Muscle of back (tissue), 3 donors: ENCODE measurements at regions not wholly inside any gene's neighbourhood (a gene's known extent, or its start where the extent isn't known, plus 50 kb on each side); places are given as distances from the start of the nearest gene placed in this dataset.

Experiments
- DNase-seq, 3 donors: peaks; one replicate each; pipeline versions ENCODE4 v3.0.0 to v3.0.0-alpha.2; 2013

GRCh38 chr12:41981758-41982157 lies 162.9 kb downstream of the GXYLT1 start:
- no peak for DNase-seq

GRCh38 chr12:41981013-41981412 lies 163.7 kb downstream of the GXYLT1 start:
- DNase-seq = no peak

- no peak for DNase-seq
Measured at GRCh38 chr12:41980390-41980789, 164.3 kb downstream of the GXYLT1 start.

- DNase-seq = no peak
Measured at GRCh38 chr12:41979574-41979973, 165.1 kb downstream of the GXYLT1 start.

- DNase-seq = no peak
Measured at GRCh38 chr12:41972598-41972997, 172.1 kb downstream of the GXYLT1 start.

GRCh38 chr12:41972196-41972595 lies 172.5 kb downstream of the GXYLT1 start:
- DNase-seq = no peak

- no peak for DNase-seq
Measured at GRCh38 chr12:41970744-41971143, 173.9 kb downstream of the GXYLT1 start.

- DNase-seq = no peak
Measured at GRCh38 chr12:41968599-41968998, 176.1 kb downstream of the GXYLT1 start.

GRCh38 chr12:41967668-41968500 lies 176.8 kb downstream of the GXYLT1 start:
- DNase-seq = no peak

- DNase-seq = no peak
Measured at GRCh38 chr12:41966916-41967315, 177.8 kb downstream of the GXYLT1 start.

GRCh38 chr12:41966001-41966400 lies 178.7 kb downstream of the GXYLT1 start:
- no peak for DNase-seq

GRCh38 chr12:41963398-41963797 lies 181.3 kb downstream of the GXYLT1 start:
- DNase-seq = no peak

- peak; percentile 8 to 54 (median 43) for DNase-seq
Measured at GRCh38 chr12:41962171-41962572, 182.5 kb downstream of the GXYLT1 start.

GRCh38 chr12:41959271-41959670 lies 185.4 kb downstream of the GXYLT1 start:
- no peak for DNase-seq

GRCh38 chr12:41956353-41956752 lies 188.3 kb downstream of the GXYLT1 start:
- DNase-seq = peak; percentile 71 to 86 (median 80)

GRCh38 chr12:41950455-41950854 lies 194.2 kb downstream of the GXYLT1 start:
- no peak for DNase-seq

- DNase-seq = no peak
Measured at GRCh38 chr12:41946106-41946505, 198.6 kb downstream of the GXYLT1 start.

GRCh38 chr12:41944216-41944615 lies 200.5 kb downstream of the GXYLT1 start:
- DNase-seq = no peak

- no peak for DNase-seq
Measured at GRCh38 chr12:41943671-41944070, 201.0 kb downstream of the GXYLT1 start.

GRCh38 chr12:41942354-41942753 lies 202.3 kb downstream of the GXYLT1 start:
- DNase-seq = no peak

GRCh38 chr12:41941079-41941478 lies 203.6 kb downstream of the GXYLT1 start:
- no peak for DNase-seq

GRCh38 chr12:41940571-41940970 lies 204.1 kb downstream of the GXYLT1 start:
- no peak for DNase-seq

- DNase-seq = no peak
Measured at GRCh38 chr12:41936333-41936732, 208.3 kb downstream of the GXYLT1 start.

GRCh38 chr12:41935911-41936310 lies 208.8 kb downstream of the GXYLT1 start:
- no peak for DNase-seq
